CD8-positive, alpha-beta memory T cell (primary cell): ENCODE measurements at regions not wholly inside any gene's neighbourhood (a gene's known extent, or its start where the extent isn't known, plus 50 kb on each side); places are given as distances from the start of the nearest gene placed in this dataset.
"Not testable (repeated sequence)": the region's sequence is repeated elsewhere in the genome, so short reads cannot be mapped to it uniquely, and the experiment has no call there.

ENCODE experiments used
- CTCF ChIA-PET: fragments of 350-600 bp; sonication (Branson Sonifier 250); formaldehyde crosslinking; loops from one replicate; lab custom pipeline; 2021; ENCODE audit warnings: antibody characterized with exemption; lab: Charles Lee
- POLR2A ChIA-PET: fragments of 350-600 bp; sonication (Branson Sonifier 250); formaldehyde crosslinking; loops from one replicate; lab custom pipeline; 2021; ENCODE audit warnings: antibody characterized with exemption; lab: Charles Lee
- DNase-seq, 5 donors: peaks; one replicate each; pipeline versions ENCODE4 v3.0.0 to v3.0.0-alpha.2; 2020 to 2022; ENCODE audit warnings: mixed read lengths in 1 of 5
- H3K27ac ChIP-seq: one replicate; pipeline ENCODE4 v1.7.0; 2013; ENCODE audit warnings: low read depth, mild to moderate bottlenecking, low read length, moderate library complexity
- H3K27me3 ChIP-seq: 2 replicates; pipeline ENCODE4 v1.7.0; 2013; ENCODE audit warnings: low read length, mild to moderate bottlenecking; ENCODE audit not compliant: insufficient read depth, poor library complexity, severe bottlenecking
- H3K36me3 ChIP-seq: 2 replicates; pipeline ENCODE4 v1.7.0; 2013; ENCODE audit warnings: mild to moderate bottlenecking, low read length, moderate library complexity; ENCODE audit not compliant: insufficient read depth
- H3K4me1 ChIP-seq: 2 replicates; pipeline ENCODE4 v1.7.0; 2013; ENCODE audit warnings: mild to moderate bottlenecking, low read length, moderate library complexity; ENCODE audit not compliant: insufficient read depth
- H3K4me3 ChIP-seq: 2 replicates; pipeline ENCODE4 v1.7.0; 2013; ENCODE audit warnings: mild to moderate bottlenecking, low read length
- H3K9me3 ChIP-seq: 2 replicates; pipeline ENCODE4 v1.7.0; 2013; ENCODE audit warnings: mild to moderate bottlenecking, low read length
- H3K27ac Mint-ChIP-seq, 8 donors: one replicate each; pipeline ENCODE4 v1.8.0; 2020 to 2021; ENCODE audit warnings: mixed read lengths in 8 of 8, mild to moderate bottlenecking in 6 of 8, inconsistent platforms in 3 of 8, moderate library complexity in 3 of 8
- H3K27me3 Mint-ChIP-seq, 2 donors: one replicate each; pipeline ENCODE4 v1.8.0; 2020 to 2021; ENCODE audit warnings: mixed read lengths in 2 of 2, mild to moderate bottlenecking in 1 of 2, moderate library complexity in 1 of 2
- H3K36me3 Mint-ChIP-seq, 3 donors: one replicate each; pipeline ENCODE4 v1.8.0; 2020 to 2021; ENCODE audit warnings: mixed read lengths in 3 of 3, inconsistent platforms in 1 of 3, mild to moderate bottlenecking in 1 of 3
- H3K4me1 Mint-ChIP-seq, 3 donors: one replicate each; pipeline ENCODE4 v1.8.0; 2020 to 2021; ENCODE audit warnings: mixed read lengths in 3 of 3, inconsistent platforms in 1 of 3, mild to moderate bottlenecking in 1 of 3
- H3K4me3 Mint-ChIP-seq, 7 donors: one replicate each; pipeline ENCODE4 v1.8.0; 2020 to 2021; ENCODE audit warnings: mixed read lengths in 7 of 7, mild to moderate bottlenecking in 6 of 7, moderate library complexity in 4 of 7, inconsistent platforms in 2 of 7
- H3K9me3 Mint-ChIP-seq, 5 donors: one replicate each; pipeline ENCODE4 v1.8.0; 2020 to 2022; ENCODE audit warnings: mixed read lengths in 5 of 5, mild to moderate bottlenecking in 3 of 5, moderate library complexity in 2 of 5, inconsistent platforms in 1 of 5

DNA sequence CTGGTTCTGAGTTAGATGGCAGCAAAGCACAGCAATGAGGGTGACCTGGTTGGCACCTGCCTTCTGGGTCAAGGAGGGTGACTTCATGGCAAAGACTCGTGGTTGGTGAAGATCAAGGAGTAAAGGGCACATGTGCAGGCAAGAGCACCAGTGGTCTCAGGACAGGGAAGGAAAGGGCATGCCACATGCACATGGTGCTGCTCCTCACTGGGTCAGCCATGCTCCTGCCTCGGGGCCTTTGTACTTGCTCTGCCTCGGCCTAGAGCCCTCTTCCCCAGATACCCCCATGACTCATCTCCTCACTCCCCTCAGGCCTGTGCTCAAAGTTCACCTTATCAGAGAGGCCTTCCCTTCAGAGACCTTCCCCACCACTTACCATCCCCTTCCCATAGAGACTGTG, 106.7 kb upstream of the KDM7A start:
- H3K27me3 ChIP-seq = no peaks in the 10 kb centered on the region
- no peaks in the 10 kb centered on the region for H3K36me3 ChIP-seq
- Mint-ChIP-seq H3K27ac (no peak overlapping the region), H3K4me1 (no peaks in the 10 kb centered on the region), H3K9me3 (no peaks in the 10 kb centered on the region), H3K27me3 (peaks cover 0 to 2% of the 10 kb centered on the region in 2 donors), H3K36me3 (peaks cover 0 to 1% (median 0%) of the 10 kb centered on the region in 3 donors), H3K4me3 (no peak overlapping the region)
- CTCF ChIA-PET = no interaction called here
- POLR2A ChIA-PET = no interaction called here
- H3K27ac ChIP-seq = no peak overlapping the region
- DNase-seq = no peak
- no peak overlapping the region for H3K4me3 ChIP-seq
- H3K4me1 ChIP-seq = no peaks in the 10 kb centered on the region
- no peaks in the 10 kb centered on the region for H3K9me3 ChIP-seq

DNA sequence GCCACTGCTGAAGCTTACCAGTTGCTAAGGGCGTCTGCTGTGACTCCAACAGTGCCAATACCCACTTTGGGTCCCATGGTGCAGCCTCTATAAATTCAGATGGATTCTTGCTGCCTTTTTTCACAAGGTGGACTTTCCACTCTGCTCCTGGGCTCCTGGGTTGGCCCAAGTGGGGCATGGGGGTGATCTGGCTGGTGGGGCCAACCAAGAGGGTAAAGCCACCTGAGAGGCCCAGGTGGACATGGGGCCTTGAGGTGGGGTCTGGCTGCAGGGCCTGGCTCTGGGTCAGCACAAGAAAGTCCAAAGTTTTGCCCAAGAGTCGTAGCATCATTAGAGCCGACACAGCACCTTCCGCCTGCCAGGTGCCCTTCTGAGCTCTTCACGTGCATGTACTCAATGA, 105.2 kb upstream of the KDM7A start:
- H3K4me3 ChIP-seq = no peak overlapping the region
- ChIA-PET CTCF (no interaction called here), POLR2A (no interaction called here)
- Mint-ChIP-seq H3K36me3 (peaks cover 0 to 1% (median 0%) of the 10 kb centered on the region in 3 donors), H3K4me1 (no peaks in the 10 kb centered on the region), H3K9me3 (no peaks in the 10 kb centered on the region), H3K4me3 (no peak overlapping the region), H3K27ac (no peak overlapping the region), H3K27me3 (peaks cover 0 to 4% of the 10 kb centered on the region in 2 donors)
- no peak overlapping the region for H3K27ac ChIP-seq
- H3K4me1 ChIP-seq = no peaks in the 10 kb centered on the region
- DNase-seq = no peak
- H3K36me3 ChIP-seq = no peaks in the 10 kb centered on the region
- no peaks in the 10 kb centered on the region for H3K27me3 ChIP-seq
- no peaks in the 10 kb centered on the region for H3K9me3 ChIP-seq

GRCh38 chr7:140281255-140281654, 104.5 kb upstream of the KDM7A start:
- Histone ChIP-seq H3K4me1 (no peaks in the 10 kb centered on the region), H3K36me3 (no peaks in the 10 kb centered on the region), H3K9me3 (no peaks in the 10 kb centered on the region), H3K4me3 (no peak overlapping the region), H3K27ac (no peak overlapping the region), H3K27me3 (no peaks in the 10 kb centered on the region)
- Mint-ChIP-seq H3K4me3 (no peak overlapping the region), H3K9me3 (no peaks in the 10 kb centered on the region), H3K4me1 (no peaks in the 10 kb centered on the region), H3K36me3 (peaks cover 0 to 1% (median 0%) of the 10 kb centered on the region in 3 donors), H3K27me3 (peaks cover 0 to 4% of the 10 kb centered on the region in 2 donors), H3K27ac (no peak overlapping the region)
- ChIA-PET POLR2A (no interaction called here), CTCF (no interaction called here)
- DNase-seq = no peak

DNA sequence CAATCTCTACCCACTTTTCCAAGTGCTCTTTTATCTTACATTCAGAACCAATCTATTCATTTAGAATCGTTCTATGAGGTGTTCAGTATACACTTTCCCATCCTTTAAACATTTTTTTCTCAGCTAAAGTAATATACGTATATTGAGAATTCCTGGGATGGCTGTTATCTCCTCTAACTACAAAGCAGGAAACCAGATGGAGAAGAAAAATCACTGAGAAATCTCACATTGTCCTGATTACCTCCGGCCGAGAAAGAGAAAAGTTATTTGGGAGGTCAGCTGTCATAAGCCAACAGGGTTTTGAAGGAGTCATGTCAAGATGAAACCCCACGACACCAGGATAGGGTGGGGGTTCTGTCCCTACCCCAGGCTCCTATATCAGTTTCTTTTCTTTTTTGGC, 99.2 kb upstream of the KDM7A start:
- no peaks in the 10 kb centered on the region for H3K4me1 ChIP-seq
- no peak overlapping the region for H3K4me3 ChIP-seq
- H3K9me3 Mint-ChIP-seq = no peaks in the 10 kb centered on the region
- ChIA-PET POLR2A (no interaction called here), CTCF (interaction anchor here (1.3 to 1.7 kb wide), 3 partner anchors 11 to 28 kb away, joined by 4 to 6 read pairs (median 4); no protein-coding TSS in a partner anchor)
- no peak overlapping the region for H3K4me3 Mint-ChIP-seq
- no peak overlapping the region for H3K27ac ChIP-seq
- no peaks in the 10 kb centered on the region for H3K27me3 ChIP-seq
- H3K27ac Mint-ChIP-seq = no peak overlapping the region
- H3K4me1 Mint-ChIP-seq = no peaks in the 10 kb centered on the region
- DNase-seq = no peak
- H3K9me3 ChIP-seq = no peaks in the 10 kb centered on the region
- H3K27me3 Mint-ChIP-seq = peaks cover 0 to 2% of the 10 kb centered on the region in 2 donors
- H3K36me3 Mint-ChIP-seq = no peaks in the 10 kb centered on the region
- no peaks in the 10 kb centered on the region for H3K36me3 ChIP-seq

GRCh38 chr7:140275069-140275965, 98.5 kb upstream of the KDM7A start:
- H3K27me3 Mint-ChIP-seq = peaks cover 0 to 2% of the 10 kb centered on the region in 2 donors
- Histone ChIP-seq H3K4me3 (no peak overlapping the region), H3K27ac (no peak overlapping the region), H3K9me3 (no peaks in the 10 kb centered on the region), H3K4me1 (no peaks in the 10 kb centered on the region), H3K27me3 (no peaks in the 10 kb centered on the region), H3K36me3 (no peaks in the 10 kb centered on the region)
- H3K27ac Mint-ChIP-seq = no peak overlapping the region
- DNase-seq = no peak
- H3K9me3 Mint-ChIP-seq = no peaks in the 10 kb centered on the region
- POLR2A ChIA-PET = no interaction called here
- H3K36me3 Mint-ChIP-seq = no peaks in the 10 kb centered on the region
- H3K4me1 Mint-ChIP-seq = peaks cover 0 to 3% (median 0%) of the 10 kb centered on the region in 3 donors
- H3K4me3 Mint-ChIP-seq = no peak overlapping the region
- CTCF ChIA-PET = interaction anchor here (0.7 to 1.7 kb wide), 4 partner anchors 11 to 98 kb away, joined by 3 to 6 read pairs (median 4); no protein-coding TSS in a partner anchor

- H3K27ac Mint-ChIP-seq = no peak overlapping the region
- no peaks in the 10 kb centered on the region for H3K36me3 ChIP-seq
- H3K4me3 Mint-ChIP-seq = no peak overlapping the region
- no peaks in the 10 kb centered on the region for H3K27me3 ChIP-seq
- peaks cover 9% of the 10 kb centered on the region for H3K4me1 ChIP-seq
- no peak overlapping the region for H3K27ac ChIP-seq
- H3K9me3 Mint-ChIP-seq = no peaks in the 10 kb centered on the region
- no peaks in the 10 kb centered on the region for H3K36me3 Mint-ChIP-seq
- H3K9me3 ChIP-seq = no peaks in the 10 kb centered on the region
- no peak overlapping the region for H3K4me3 ChIP-seq
- CTCF ChIA-PET = no interaction called here
- no peak for DNase-seq
- peaks cover 0 to 2% of the 10 kb centered on the region in 2 donors for H3K27me3 Mint-ChIP-seq
- peaks cover 10 to 17% (median 10%) of the 10 kb centered on the region in 3 donors for H3K4me1 Mint-ChIP-seq
- POLR2A ChIA-PET = no interaction called here
Observed at GRCh38 chr7:140273417-140273816, 96.6 kb upstream of the KDM7A start.

DNA sequence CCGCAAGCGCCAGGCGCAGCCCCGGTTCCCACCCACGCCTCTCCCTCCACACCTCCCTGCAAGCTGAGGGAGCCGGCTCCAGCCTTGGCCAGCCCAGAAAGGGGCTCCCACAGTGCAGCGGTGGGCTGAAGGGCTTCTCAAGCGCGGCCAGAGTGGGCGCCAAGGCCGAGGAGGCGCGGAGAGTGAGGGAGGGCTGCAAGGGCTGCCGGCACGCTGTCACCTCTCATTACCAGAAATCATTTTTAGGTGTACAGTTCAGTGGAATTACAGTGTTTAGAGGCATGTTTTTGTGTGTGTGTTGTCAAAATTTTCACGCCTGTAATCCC, 94.8 kb upstream of the KDM7A start:
- H3K27ac Mint-ChIP-seq, H3K27me3 ChIP-seq, H3K36me3 ChIP-seq, H3K4me3 ChIP-seq, H3K36me3 Mint-ChIP-seq, H3K4me3 Mint-ChIP-seq, H3K27ac ChIP-seq, CTCF ChIA-PET, H3K9me3 ChIP-seq, DNase-seq, H3K9me3 Mint-ChIP-seq, POLR2A ChIA-PET, H3K27me3 Mint-ChIP-seq: not testable (repeated sequence)
- H3K4me1 Mint-ChIP-seq = peaks cover 17 to 31% (median 25%) of the 10 kb centered on the region in 3 donors
- H3K4me1 ChIP-seq = peaks cover 21% of the 10 kb centered on the region

DNA sequence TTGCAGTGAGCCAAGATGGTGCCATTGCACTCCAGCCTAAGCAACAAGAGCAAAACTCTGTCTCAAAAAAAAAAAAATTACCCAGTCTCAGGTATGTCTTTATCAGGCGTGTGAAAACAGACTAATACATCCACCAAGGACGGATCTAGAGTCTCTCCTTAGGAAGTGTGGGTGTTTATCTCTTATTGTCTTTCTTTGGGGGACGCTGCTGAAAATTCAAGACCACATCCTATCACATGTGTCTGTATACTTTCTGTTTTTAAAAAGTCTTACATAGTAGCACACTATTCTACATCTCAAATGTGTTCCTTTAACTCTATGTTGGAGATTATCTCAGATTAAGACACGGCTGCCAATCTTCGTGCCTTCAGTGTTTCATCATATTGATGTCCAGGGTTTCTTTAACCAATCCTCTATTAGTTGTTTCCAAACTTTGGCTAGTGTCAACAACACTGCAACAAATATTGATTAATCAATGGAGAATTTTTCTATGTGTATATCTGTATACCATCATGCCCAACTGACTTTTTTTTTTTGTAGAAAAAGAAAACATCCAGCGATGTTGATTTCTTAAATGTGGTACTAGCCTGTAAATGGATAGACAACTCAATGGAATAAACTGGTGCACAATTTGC, 92.3 kb upstream of the KDM7A start:
- Mint-ChIP-seq H3K27ac (peak overlapping the region; percentile 7 to 89 (median 76)), H3K27me3 (no peaks in the 10 kb centered on the region), H3K4me1 (peaks cover 22 to 40% (median 33%) of the 10 kb centered on the region in 3 donors), H3K4me3 (peak overlapping the region in 5 of 7 donors; percentile 36 to 70 (median 60)), H3K9me3 (no peaks in the 10 kb centered on the region), H3K36me3 (no peaks in the 10 kb centered on the region)
- no peaks in the 10 kb centered on the region for H3K9me3 ChIP-seq
- CTCF ChIA-PET = no interaction called here
- H3K36me3 ChIP-seq = no peaks in the 10 kb centered on the region
- H3K27ac ChIP-seq = no peak overlapping the region
- POLR2A ChIA-PET = no interaction called here
- H3K27me3 ChIP-seq = no peaks in the 10 kb centered on the region
- DNase-seq = peak in 2 of 5 donors; percentile 41 to 59
- H3K4me3 ChIP-seq = no peak overlapping the region
- H3K4me1 ChIP-seq = peaks cover 23% of the 10 kb centered on the region
